GM12875 (cell line): ENCODE measurements at regions not wholly inside any gene's neighbourhood (a gene's known extent, or its start where the extent isn't known, plus 50 kb on each side); places are given as distances from the start of the nearest gene placed in this dataset.

Source experiments
- H3K4me3 ChIP-seq: one replicate; pipeline ENCODE4 v1.5.1; 2011; ENCODE audit warnings: low read depth, low read length, control low read depth
- TF ChIP-seq, protein P1 (sequence below): IDR thresholded peaks from 2 replicates; pipeline ENCODE4 v1.5.1; 2011; ENCODE audit warnings: low read depth, mild to moderate bottlenecking, control low read depth, inconsistent platforms, low read length, moderate library complexity, borderline replicate concordance; ENCODE audit not compliant: insufficient read depth

GRCh38 chr9:103680581-103680980 is 413.5 kb upstream of the SMC2 start:
- no peak overlapping the region for H3K4me3 ChIP-seq
- TF ChIP-seq, protein P1, sequence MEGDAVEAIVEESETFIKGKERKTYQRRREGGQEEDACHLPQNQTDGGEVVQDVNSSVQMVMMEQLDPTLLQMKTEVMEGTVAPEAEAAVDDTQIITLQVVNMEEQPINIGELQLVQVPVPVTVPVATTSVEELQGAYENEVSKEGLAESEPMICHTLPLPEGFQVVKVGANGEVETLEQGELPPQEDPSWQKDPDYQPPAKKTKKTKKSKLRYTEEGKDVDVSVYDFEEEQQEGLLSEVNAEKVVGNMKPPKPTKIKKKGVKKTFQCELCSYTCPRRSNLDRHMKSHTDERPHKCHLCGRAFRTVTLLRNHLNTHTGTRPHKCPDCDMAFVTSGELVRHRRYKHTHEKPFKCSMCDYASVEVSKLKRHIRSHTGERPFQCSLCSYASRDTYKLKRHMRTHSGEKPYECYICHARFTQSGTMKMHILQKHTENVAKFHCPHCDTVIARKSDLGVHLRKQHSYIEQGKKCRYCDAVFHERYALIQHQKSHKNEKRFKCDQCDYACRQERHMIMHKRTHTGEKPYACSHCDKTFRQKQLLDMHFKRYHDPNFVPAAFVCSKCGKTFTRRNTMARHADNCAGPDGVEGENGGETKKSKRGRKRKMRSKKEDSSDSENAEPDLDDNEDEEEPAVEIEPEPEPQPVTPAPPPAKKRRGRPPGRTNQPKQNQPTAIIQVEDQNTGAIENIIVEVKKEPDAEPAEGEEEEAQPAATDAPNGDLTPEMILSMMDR = no peak

DNA sequence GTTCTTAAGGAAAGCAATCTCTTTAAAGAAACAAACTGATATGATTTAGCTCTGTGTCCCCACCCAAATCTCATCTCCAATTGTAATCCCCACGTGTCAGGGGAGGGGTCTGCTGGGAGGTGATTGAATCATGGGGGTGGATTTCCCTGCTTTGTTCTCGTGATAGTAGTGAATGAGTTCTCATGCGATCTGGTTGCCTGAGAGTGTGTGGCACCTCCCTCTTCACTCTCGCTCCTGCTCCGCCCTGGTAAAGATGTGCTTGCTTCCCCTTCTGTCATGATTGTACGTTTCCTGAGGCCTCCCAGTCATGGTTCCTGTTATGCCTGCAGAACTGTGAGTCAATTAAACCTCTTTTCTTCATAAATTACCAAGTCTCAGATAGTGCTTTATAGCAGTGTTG is 412.7 kb upstream of the SMC2 start:
- no peak overlapping the region for H3K4me3 ChIP-seq
- TF ChIP-seq, protein P1 = no peak

- H3K4me3 ChIP-seq = no peak overlapping the region
- TF ChIP-seq, protein P1 = no peak
Observed at GRCh38 chr9:103700195-103700962, 393.7 kb upstream of the SMC2 start.

GRCh38 chr9:103702572-103702971 is 391.5 kb upstream of the SMC2 start:
- TF ChIP-seq, protein P1 = no peak
- H3K4me3 ChIP-seq = no peak overlapping the region

DNA sequence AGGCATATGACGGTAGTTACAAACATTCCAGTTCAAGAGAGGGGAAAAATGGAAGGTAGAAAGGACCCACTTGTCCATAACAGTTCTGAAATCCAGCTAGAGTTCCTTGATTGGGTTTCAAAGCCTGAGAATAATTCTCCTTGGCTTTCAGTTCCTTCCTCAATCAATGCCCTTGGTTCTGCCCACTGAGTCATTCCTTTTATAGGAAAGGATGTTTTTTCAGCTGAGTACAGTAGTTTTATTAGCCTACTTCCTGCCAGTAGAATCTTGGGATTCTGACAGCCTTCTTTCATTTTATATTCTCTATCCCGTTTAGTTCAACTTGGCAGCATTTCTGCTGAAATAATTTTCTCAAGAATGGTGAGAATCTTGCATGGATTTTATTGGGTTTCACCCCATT is 386.9 kb upstream of the SMC2 start:
- TF ChIP-seq, protein P1 = no peak
- H3K4me3 ChIP-seq = no peak overlapping the region

DNA sequence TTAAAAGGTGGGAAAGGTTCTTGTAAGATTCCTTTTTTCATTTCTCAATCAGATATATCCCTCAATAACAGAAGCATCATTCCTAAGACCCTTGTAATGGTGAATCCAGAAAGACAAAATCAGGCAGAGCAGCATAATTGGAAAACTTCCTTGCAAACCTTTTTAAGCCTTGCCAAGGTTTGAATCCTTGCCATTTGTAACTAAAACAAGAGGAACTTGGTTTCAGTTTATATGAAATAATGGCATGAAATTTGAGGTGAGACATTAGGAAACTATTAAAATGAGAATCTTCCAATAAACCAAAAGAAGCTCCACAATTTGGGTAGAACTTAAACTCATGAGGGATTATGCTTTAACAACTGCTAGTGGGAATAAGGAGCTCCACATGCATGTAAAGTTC is 384.7 kb upstream of the SMC2 start:
- H3K4me3 ChIP-seq = no peak overlapping the region
- TF ChIP-seq, protein P1 = no peak

DNA sequence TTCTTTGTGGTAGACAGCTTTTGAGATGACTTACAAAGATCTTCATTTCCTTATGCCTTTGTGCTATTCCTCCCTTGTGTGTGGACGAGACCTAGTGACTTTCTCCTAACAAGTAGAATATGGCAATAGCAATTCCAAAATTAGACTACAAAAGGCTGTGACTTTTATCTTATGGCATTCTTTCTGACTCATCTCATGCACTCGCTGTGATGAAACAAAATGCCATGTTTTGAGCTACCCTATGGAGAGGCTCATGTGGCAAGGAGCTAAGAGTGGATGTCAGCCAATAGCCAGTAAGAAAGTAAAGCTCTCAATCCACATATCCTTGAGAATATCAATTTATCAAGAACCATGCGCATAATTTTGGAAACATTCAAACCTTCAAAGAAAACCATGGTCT is 380.5 kb upstream of the SMC2 start:
- H3K4me3 ChIP-seq = no peak overlapping the region
- TF ChIP-seq, protein P1 = no peak
